HCT116 (cell line): ENCODE measurements at regions not wholly inside any gene's neighbourhood (a gene's known extent, or its start where the extent isn't known, plus 50 kb on each side); places are given as distances from the start of the nearest gene placed in this dataset.

Experiments
- ATAC-seq: fragments of 200-7000 bp; cut with Tn5 transposase; 2 replicates; pipeline ENCODE4 v1.9.1; 2020; ENCODE audit warnings: mild to moderate bottlenecking, moderate library complexity
- BruUV-seq: library from RNA; stranded (reverse); fragments of 400-500 nt; replicated peaks from 2 replicates; lab custom pipeline; 2021; lab: Mats Ljungman, UMichigan
- CTCF ChIA-PET: fragments of 300-600 bp; sonication (Branson Sonifier 250); formaldehyde crosslinking; loops from one replicate; lab custom pipeline; 2021; ENCODE audit warnings: antibody characterized with exemption; lab: Charles Lee
- POLR2A ChIA-PET: fragments of 300-600, 350-600 bp; sonication (Branson Sonifier 250); formaldehyde crosslinking; loops from one replicate; lab custom pipeline; 2021; ENCODE audit warnings: antibody characterized with exemption; lab: Charles Lee
- RAD21 ChIA-PET, 2 experiments: fragments of 300-600 bp; sonication (Branson Sonifier 250); formaldehyde crosslinking; loops; one replicate each; lab custom pipeline; 2023; ENCODE audit warnings: low total read pairs in 2 of 2; ENCODE audit not compliant: uncharacterized antibody in 2 of 2, unreplicated experiment in 2 of 2, low non-redundant PET in 1 of 2; lab: Charles Lee
- DNase-seq: peaks from one replicate; pipeline ENCODE4 v3.0.0-alpha.2; 2010; ENCODE audit warnings: low read depth, low spot score
- H2AFZ ChIP-seq: fragments of 200-600 bp; shearing (Covaris generic), sonication (generic); 2 replicates; pipeline ENCODE4 v1.6.1; 2017; ENCODE audit warnings: low read depth, mixed run types, mixed read lengths, antibody characterized with exemption, low read length; ENCODE audit not compliant: poor library complexity, severe bottlenecking
- H3K27ac ChIP-seq: 2 replicates; pipeline ENCODE4 v1.5.1; 2012; ENCODE audit warnings: low read depth, low read length
- H3K27me3 ChIP-seq: fragments of 200-600 bp; sonication (generic); 2 replicates; pipeline ENCODE4 v1.6.1; 2016; ENCODE audit warnings: mixed run types, low read length, mixed read lengths; ENCODE audit not compliant: insufficient read depth
- H3K36me3 ChIP-seq, 2 experiments: fragments of 200-500 bp in 1 of 2; fragments of 200-600 bp in 1 of 2; sonication (Bioruptor generic) in 1 of 2; sonication (generic) in 1 of 2; 2 replicates each; pipeline versions ENCODE4 v1.5.1 to v1.6.1; 2014 to 2016; ENCODE audit warnings: low read length in 2 of 2, inconsistent platforms in 1 of 2, mixed read lengths in 1 of 2, mixed run types in 1 of 2; ENCODE audit not compliant: insufficient read depth in 2 of 2, control insufficient read depth in 1 of 2
- H3K4me1 ChIP-seq, 2 experiments: fragments of 200-600 bp in 1 of 2; sonication (generic) in 1 of 2; 2 replicates each; pipeline versions ENCODE4 v1.5.1 to v1.6.1; 2012 to 2017; ENCODE audit warnings: low read length in 2 of 2, inconsistent platforms in 1 of 2, mild to moderate bottlenecking in 1 of 2, mixed read lengths in 1 of 2, mixed run types in 1 of 2, moderate library complexity in 1 of 2; ENCODE audit not compliant: insufficient read depth in 2 of 2, control insufficient read depth in 1 of 2
- H3K4me2 ChIP-seq: fragments of 200-600 bp; sonication (generic); 2 replicates; pipeline ENCODE4 v1.6.1; 2017; ENCODE audit warnings: mixed run types, low read length, mixed read lengths
- H3K4me3 ChIP-seq, 2 experiments: fragments of 200-600 bp in 1 of 2; sonication (generic) in 1 of 2; replicated peaks in 1 of 2; 2 replicates each; pipeline ENCODE4 v1.5.1; 2011 to 2016; ENCODE audit warnings: low read length in 2 of 2, control low read depth in 1 of 2, low read depth in 1 of 2, mild to moderate bottlenecking in 1 of 2, mixed read lengths in 1 of 2, mixed run types in 1 of 2
- H3K79me2 ChIP-seq: fragments of 200-600 bp; sonication (generic); 2 replicates; pipeline ENCODE4 v1.6.1; 2017; ENCODE audit warnings: mild to moderate bottlenecking, mixed run types, low read length, moderate library complexity, mixed read lengths; ENCODE audit not compliant: insufficient read depth
- H3K9ac ChIP-seq: fragments of 200-600 bp; sonication (generic); 2 replicates; pipeline ENCODE4 v1.6.1; 2016; ENCODE audit warnings: low read length, mixed read lengths
- H3K9me2 ChIP-seq: fragments of 200-600 bp; sonication (generic), shearing (Covaris generic); 2 replicates; pipeline ENCODE4 v1.6.1; 2017; ENCODE audit warnings: mixed run types, mild to moderate bottlenecking, moderate library complexity; ENCODE audit not compliant: insufficient read depth
- H3K9me3 ChIP-seq, 2 experiments: fragments of 200-500 bp in 1 of 2; fragments of 200-600 bp in 1 of 2; sonication (Bioruptor generic) in 1 of 2; sonication (generic) in 1 of 2; 2 replicates each; pipeline ENCODE4 v1.6.1; 2014 to 2017; ENCODE audit warnings: low read length in 2 of 2, mixed read lengths in 2 of 2, inconsistent platforms in 1 of 2, low read depth in 1 of 2, mild to moderate bottlenecking in 1 of 2, mixed run types in 1 of 2, moderate library complexity in 1 of 2; ENCODE audit not compliant: control insufficient read depth in 1 of 2, insufficient read depth in 1 of 2
- H4K20me1 ChIP-seq: fragments of 200-600 bp; sonication (generic), shearing (Covaris generic); 2 replicates; pipeline ENCODE4 v1.6.1; 2017; ENCODE audit warnings: mixed run types, mild to moderate bottlenecking, moderate library complexity; ENCODE audit not compliant: insufficient read depth
- ATF3 ChIP-seq: IDR thresholded peaks from 2 replicates; pipeline ENCODE4 v1.6.1; 2012
- CBX3 ChIP-seq: IDR thresholded peaks from 2 replicates; pipeline ENCODE4 v1.6.1; 2012; ENCODE audit warnings: low read depth
- CEBPB ChIP-seq: IDR thresholded peaks from 2 replicates; pipeline ENCODE4 v1.6.1; 2012; ENCODE audit warnings: low read depth
- EGR1 ChIP-seq: IDR thresholded peaks from 2 replicates; pipeline ENCODE4 v1.6.1; 2012; ENCODE audit warnings: low read depth
- ELF1 ChIP-seq: IDR thresholded peaks from 2 replicates; pipeline ENCODE4 v1.6.1; 2012; ENCODE audit warnings: low read depth, borderline replicate concordance
- EZH2 ChIP-seq: fragments of 200-600 bp; sonication (generic); IDR thresholded peaks from 2 replicates; pipeline ENCODE4 v1.6.1; 2017; ENCODE audit warnings: antibody characterized with exemption, mixed run types
- FOSL1 ChIP-seq: IDR thresholded peaks from 2 replicates; pipeline ENCODE4 v1.6.1; 2012; ENCODE audit warnings: low read depth
- JUND ChIP-seq: IDR thresholded peaks from 2 replicates; pipeline ENCODE4 v1.6.1; 2012
- MAX ChIP-seq: IDR thresholded peaks from 2 replicates; pipeline ENCODE4 v1.6.1; 2012
- POLR2AphosphoS5 ChIP-seq: IDR thresholded peaks from 2 replicates; pipeline ENCODE4 v1.6.1; 2011; ENCODE audit warnings: mild to moderate bottlenecking, low read depth, low read length, moderate library complexity
- RAD21 ChIP-seq: IDR thresholded peaks from 2 replicates; pipeline ENCODE4 v1.6.1; 2012; ENCODE audit warnings: low read depth, mild to moderate bottlenecking
- SIN3A ChIP-seq: IDR thresholded peaks from 2 replicates; pipeline ENCODE4 v1.6.1; 2012; ENCODE audit warnings: low read depth
- SP1 ChIP-seq: IDR thresholded peaks from 2 replicates; pipeline ENCODE4 v1.6.1; 2012; ENCODE audit warnings: low read depth
- SRF ChIP-seq: IDR thresholded peaks from 2 replicates; pipeline ENCODE4 v1.6.1; 2012; ENCODE audit warnings: low read depth
- TCF7L2 ChIP-seq: IDR thresholded peaks from 2 replicates; pipeline ENCODE4 v1.7.0; 2011; ENCODE audit warnings: borderline replicate concordance, inconsistent platforms; ENCODE audit not compliant: insufficient read depth, insufficient read length; ENCODE audit errors: extremely low read depth
- YY1 ChIP-seq: IDR thresholded peaks from 2 replicates; pipeline ENCODE4 v1.6.1; 2011; ENCODE audit warnings: low read length, low read depth, moderate library complexity, mild to moderate bottlenecking; ENCODE audit not compliant: insufficient replicate concordance; ENCODE audit errors: extremely low read depth
- ZBTB33 ChIP-seq: IDR thresholded peaks from 2 replicates; pipeline ENCODE4 v1.6.1; 2011; ENCODE audit warnings: mild to moderate bottlenecking, low read length, moderate library complexity; ENCODE audit not compliant: insufficient replicate concordance; ENCODE audit errors: extremely low read depth
- ZFX ChIP-seq: fragments of 450-650 bp; IDR thresholded peaks from 2 replicates; pipeline ENCODE4 v1.6.1; 2017
- intact Hi-C: fragments of 100-400 bp; cut with micrococcal nuclease; formaldehyde crosslinking; loops from 2 replicates; pipeline ENCODE4 v1.10.0; 2022
- TF ChIP-seq, protein P1 (sequence below), 3 experiments: fragments of 200-600 bp in 1 of 3; sonication (generic) in 1 of 3; IDR thresholded peaks in 2 of 3; conservative IDR thresholded peaks in 1 of 3; 2 replicates each; pipeline ENCODE4 v1.5.1; 2012 to 2017; ENCODE audit warnings: low read depth in 2 of 3, low read length in 2 of 3, antibody characterized with exemption in 1 of 3, borderline replicate concordance in 1 of 3, control low read depth in 1 of 3, mild to moderate bottlenecking in 1 of 3, mixed read lengths in 1 of 3, mixed run types in 1 of 3, moderate library complexity in 1 of 3; ENCODE audit not compliant: insufficient read depth in 1 of 3

- no peaks in the 10 kb centered on the region for H3K36me3 ChIP-seq
- no peak overlapping the region for H3K4me2 ChIP-seq
- TF ChIP-seq FOSL1 = no peak
- TF ChIP-seq TCF7L2 = no peak
- TF ChIP-seq EZH2 = no peak
- TF ChIP-seq RAD21 = no peak
- TF ChIP-seq CBX3 = no peak
- BruUV-seq = no TSS peak
- POLR2A ChIA-PET = no interaction called here
- H3K27me3 ChIP-seq = no peaks in the 10 kb centered on the region
- H3K4me1 ChIP-seq = no peaks in the 10 kb centered on the region
- CTCF ChIA-PET = no interaction called here
- H3K9me3 ChIP-seq = peaks cover 0 to 3% of the 10 kb centered on the region in 2 experiments; a peak in 2 of 4 replicates
- H3K9me2 ChIP-seq = no peaks in the 10 kb centered on the region
- H2AFZ ChIP-seq = no peak overlapping the region
- ATAC-seq (no peak), DNase-seq (no peak)
- no peaks in the 10 kb centered on the region for H4K20me1 ChIP-seq
- H3K9ac ChIP-seq = no peak overlapping the region
- H3K79me2 ChIP-seq = no peaks in the 10 kb centered on the region
- H3K27ac ChIP-seq = no peak overlapping the region
- H3K4me3 ChIP-seq = no peak overlapping the region
- intact Hi-C loops = no loop called here
- RAD21 ChIA-PET = no interaction called here
Observed at GRCh38 chr5:125254267-125254666, 507.8 kb upstream of the ZNF608 start.

DNA sequence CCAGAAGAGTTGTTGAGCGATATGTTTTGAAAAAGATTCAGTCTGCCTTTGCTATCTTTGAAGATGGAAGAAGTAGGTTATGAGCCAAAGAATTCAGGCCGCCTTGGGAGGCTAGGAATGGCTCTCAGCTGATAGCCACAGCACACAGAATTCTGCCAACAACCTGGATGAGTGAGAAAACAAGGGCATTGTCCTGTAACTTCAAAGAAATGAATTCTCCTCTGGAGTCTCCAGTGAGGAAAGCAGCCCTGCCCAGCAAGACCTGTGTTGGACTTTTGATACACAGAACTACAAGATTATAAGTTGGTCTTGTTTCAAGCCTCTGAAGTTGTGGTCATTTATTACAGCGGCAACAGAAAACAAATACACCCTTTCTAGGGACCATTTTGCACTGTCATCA lies 509.9 kb upstream of the ZNF608 start:
- Histone ChIP-seq H3K27me3 (no peaks in the 10 kb centered on the region), H3K4me3 (no peak overlapping the region), H4K20me1 (no peaks in the 10 kb centered on the region), H2AFZ (no peak overlapping the region), H3K4me2 (no peak overlapping the region), H3K9ac (no peak overlapping the region), H3K9me3 (peaks cover 0 to 3% of the 10 kb centered on the region in 2 experiments; a peak in 2 of 4 replicates), H3K36me3 (no peaks in the 10 kb centered on the region), H3K27ac (no peak overlapping the region), H3K4me1 (no peaks in the 10 kb centered on the region), H3K79me2 (no peaks in the 10 kb centered on the region), H3K9me2 (no peaks in the 10 kb centered on the region)
- ATAC-seq = no peak
- CTCF ChIA-PET = no interaction called here
- BruUV-seq = no TSS peak
- RAD21 ChIA-PET = no interaction called here
- intact Hi-C loops = no loop called here
- no peak for DNase-seq
- POLR2A ChIA-PET = no interaction called here
- TF ChIP-seq FOSL1 (no peak), JUND (no peak), EZH2 (no peak), ATF3 (no peak), ZFX (no peak), ELF1 (no peak), SP1 (no peak), TCF7L2 (no peak), EGR1 (no peak), MAX (no peak), ZBTB33 (no peak), SIN3A (no peak), POLR2AphosphoS5 (no peak), YY1 (no peak), CEBPB (no peak), SRF (no peak)
- TF ChIP-seq, protein P1, sequence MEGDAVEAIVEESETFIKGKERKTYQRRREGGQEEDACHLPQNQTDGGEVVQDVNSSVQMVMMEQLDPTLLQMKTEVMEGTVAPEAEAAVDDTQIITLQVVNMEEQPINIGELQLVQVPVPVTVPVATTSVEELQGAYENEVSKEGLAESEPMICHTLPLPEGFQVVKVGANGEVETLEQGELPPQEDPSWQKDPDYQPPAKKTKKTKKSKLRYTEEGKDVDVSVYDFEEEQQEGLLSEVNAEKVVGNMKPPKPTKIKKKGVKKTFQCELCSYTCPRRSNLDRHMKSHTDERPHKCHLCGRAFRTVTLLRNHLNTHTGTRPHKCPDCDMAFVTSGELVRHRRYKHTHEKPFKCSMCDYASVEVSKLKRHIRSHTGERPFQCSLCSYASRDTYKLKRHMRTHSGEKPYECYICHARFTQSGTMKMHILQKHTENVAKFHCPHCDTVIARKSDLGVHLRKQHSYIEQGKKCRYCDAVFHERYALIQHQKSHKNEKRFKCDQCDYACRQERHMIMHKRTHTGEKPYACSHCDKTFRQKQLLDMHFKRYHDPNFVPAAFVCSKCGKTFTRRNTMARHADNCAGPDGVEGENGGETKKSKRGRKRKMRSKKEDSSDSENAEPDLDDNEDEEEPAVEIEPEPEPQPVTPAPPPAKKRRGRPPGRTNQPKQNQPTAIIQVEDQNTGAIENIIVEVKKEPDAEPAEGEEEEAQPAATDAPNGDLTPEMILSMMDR (IDR thresholded peaks at IDR 0.05 in 2 of 3, conservative IDR thresholded peaks at IDR 0.05 in 1 of 3; ENCODE audit: borderline replicate concordance in 1 of 3, insufficient read depth in 1 of 3, low read depth in 2 of 3, low read length in 2 of 3) = no peak
